Left renal cortex interstitium (tissue), 4 donors: ENCODE measurements at regions not wholly inside any gene's neighbourhood (a gene's known extent, or its start where the extent isn't known, plus 50 kb on each side); places are given as distances from the start of the nearest gene placed in this dataset.
"Not testable (repeated sequence)": the region's sequence is repeated elsewhere in the genome, so short reads cannot be mapped to it uniquely, and the experiment has no call there.

Experiments
- DNase-seq, 4 donors: peaks; one replicate each; pipeline ENCODE4 v3.0.0-alpha.2; 2013; ENCODE audit warnings: low read depth in 4 of 4, low spot score in 2 of 4, missing footprints in 1 of 4

GRCh38 chr16:85235991-85236817 lies 123.9 kb upstream of the CIBAR2 start:
- DNase-seq: no peak

- DNase-seq: no peak
These were observed 124.5 kb upstream of the CIBAR2 start for GRCh38 chr16:85236818-85237150.

GRCh38 chr16:85237817-85238216 lies 125.5 kb upstream of the CIBAR2 start:
- no peak for DNase-seq

DNA sequence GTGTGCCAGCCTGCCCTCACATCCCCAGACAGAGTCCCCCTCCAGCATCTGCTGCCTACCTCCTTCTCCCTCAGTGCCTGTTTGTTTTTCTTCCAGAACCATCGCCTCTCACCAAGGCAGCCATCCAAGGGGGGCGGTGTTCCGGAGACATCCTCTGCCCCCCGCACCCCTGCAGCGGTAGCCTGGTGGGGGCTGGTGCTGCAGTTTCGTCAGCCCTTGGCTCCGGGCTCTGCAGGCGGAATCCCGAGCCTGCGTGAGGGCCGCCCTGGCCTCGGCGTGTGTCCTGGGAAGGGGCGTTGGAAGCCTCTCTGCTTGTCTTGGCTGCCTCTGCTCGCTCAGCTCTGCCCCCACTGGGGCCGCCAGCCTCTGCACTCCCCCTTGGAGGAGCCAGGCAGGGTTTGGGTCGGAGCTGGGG lies 126.0 kb upstream of the CIBAR2 start:
- no peak for DNase-seq

GRCh38 chr16:85239239-85239638 lies 127.0 kb upstream of the CIBAR2 start:
- no peak for DNase-seq

- DNase-seq: no peak
These were observed 127.6 kb upstream of the CIBAR2 start for GRCh38 chr16:85239871-85240270.

- no peak for DNase-seq
These were observed 129.0 kb upstream of the CIBAR2 start for GRCh38 chr16:85240982-85241924.

DNA sequence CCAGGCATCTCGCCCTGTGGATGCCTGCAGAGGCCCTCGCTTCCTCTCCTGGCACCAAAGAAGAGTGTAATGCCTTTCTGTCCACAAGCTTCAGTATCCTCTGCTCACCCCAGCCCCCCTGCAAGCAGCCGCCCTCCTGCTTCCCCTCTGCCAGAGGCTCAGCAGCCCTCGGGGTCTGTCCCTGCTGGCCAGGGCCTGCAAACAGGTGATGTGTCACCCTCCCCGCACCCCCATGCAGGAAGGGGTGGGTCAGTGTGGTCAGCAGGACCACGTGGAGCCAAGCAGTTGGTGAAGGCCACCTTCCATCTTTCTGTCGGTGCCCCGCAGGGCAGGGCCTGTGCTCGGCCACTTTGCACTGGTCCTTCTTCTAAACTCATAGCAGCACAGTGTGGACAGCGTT lies 129.9 kb upstream of the CIBAR2 start:
- DNase-seq: no peak

DNA sequence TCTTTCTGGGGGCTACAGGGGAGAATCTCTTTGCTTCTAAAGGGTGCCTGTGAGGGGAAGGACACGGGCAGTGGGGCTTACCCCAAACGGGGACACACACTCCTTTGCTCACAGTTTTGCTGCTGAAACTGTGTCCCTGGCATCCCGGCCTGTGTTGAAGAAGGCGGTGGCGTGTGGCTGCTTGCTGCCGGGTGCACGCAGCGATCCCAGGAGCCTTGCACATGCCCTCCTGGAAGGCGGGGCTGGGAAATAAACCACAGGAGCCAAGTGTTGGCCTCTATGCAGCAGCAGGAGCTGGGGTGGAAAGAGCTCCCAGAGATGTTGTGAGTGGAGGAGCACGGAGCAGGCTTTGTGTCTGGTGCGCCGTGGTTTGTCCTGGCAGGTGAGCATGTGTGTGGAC lies 131.0 kb upstream of the CIBAR2 start:
- no peak for DNase-seq

GRCh38 chr16:85244452-85244851 lies 132.2 kb upstream of the CIBAR2 start:
- DNase-seq: not testable (repeated sequence)

DNA sequence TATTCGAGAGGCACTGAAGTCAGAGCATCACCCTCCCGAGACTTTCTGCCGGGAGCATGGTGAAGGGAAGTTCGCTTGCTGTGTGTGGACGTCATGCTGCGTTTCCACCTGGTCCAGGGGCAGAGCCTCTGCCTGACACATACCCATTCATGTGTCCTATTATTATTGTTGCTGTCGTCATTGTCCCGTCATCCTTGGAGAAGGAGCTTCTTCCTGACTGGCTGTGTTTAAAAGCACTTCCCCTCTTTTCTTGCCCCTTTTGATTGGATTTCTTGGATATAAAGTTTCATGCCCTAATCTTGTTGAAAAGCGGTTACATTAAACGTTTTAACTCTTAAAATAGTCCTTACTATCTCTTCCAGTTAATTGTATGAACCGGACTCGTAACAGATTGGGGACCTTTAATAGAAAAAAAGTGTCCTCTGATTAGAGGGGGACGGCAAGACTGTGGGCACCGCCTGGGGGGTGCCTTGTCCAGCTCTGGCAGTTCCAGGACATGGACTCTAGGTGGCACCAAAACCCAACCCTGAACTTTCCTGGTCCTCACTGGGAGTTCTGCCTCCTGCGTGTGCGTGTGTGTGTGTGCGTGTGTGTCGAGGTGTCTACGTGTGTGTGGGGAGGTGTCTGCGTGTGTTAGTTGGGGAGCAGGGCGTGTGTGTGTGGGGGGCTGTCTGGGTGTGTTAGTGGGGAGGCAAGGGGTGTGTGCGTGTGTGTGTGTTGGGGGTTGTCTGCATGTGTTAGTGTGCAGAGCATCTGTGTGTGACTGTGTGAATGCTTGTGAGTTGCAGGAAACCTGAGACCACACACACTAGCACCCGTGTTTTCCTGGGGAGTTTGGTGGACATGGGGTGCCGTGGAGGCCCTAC lies 133.3 kb upstream of the CIBAR2 start:
- DNase-seq: no peak

DNA sequence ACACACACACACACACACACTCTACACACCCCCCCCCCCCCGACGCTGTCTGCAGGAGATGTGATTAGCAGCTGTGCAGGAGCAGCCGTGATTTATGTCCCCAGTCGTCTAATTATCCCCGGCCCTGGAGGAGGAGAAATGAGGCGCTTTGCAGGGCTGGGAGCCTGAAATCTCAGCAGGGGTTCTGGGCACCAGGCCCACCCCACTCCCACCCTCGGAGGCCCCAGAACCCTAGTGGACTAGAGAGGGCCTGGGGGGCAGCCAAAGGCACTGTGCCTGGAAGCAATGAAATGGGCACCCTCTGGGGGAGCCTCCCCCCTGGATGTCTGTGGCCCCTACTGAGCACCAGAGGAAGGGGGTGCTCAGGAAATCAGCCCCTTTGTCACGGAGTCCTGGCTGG lies 134.2 kb upstream of the CIBAR2 start:
- DNase-seq: no peak

DNA sequence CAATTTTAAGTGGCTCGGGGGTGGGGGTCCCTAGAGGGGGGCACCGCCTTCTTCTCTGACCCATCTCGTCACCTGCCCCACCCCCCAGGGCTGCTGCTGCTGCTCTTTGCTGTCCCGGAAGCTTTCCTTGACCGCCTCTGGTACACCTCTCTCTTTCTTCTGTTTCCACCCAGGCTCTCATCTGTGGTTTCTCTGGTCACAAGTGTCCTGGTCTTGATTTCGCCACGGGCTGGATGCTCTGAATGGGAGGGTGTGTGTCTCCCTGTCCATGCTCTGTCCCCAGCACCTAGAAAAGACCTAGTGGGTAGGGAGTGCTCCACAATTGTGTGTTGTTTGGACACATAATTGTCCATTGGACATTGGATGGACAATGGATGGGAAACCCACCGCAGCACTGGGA lies 134.7 kb upstream of the CIBAR2 start:
- DNase-seq: no peak

DNA sequence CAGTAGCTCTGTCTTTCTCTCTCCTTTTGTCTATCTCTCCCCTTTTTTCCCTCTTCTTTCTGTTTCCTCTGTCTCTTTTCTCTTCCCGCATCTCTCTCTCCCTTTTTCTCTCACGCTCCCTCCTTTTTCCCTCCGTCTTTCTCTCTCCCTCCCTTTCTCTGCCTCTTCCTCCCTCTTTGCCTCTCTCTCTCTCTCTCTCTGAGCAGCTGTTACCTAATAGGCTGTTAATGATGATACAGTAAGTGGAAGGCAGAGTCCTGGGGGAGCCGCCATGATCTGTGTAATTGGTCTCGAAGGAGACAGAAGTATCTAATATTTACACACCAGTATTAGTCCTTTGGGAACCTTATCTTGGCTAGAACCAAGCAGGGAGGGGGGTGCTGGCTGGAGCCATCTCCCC lies 136.1 kb upstream of the CIBAR2 start:
- DNase-seq: no peak

DNA sequence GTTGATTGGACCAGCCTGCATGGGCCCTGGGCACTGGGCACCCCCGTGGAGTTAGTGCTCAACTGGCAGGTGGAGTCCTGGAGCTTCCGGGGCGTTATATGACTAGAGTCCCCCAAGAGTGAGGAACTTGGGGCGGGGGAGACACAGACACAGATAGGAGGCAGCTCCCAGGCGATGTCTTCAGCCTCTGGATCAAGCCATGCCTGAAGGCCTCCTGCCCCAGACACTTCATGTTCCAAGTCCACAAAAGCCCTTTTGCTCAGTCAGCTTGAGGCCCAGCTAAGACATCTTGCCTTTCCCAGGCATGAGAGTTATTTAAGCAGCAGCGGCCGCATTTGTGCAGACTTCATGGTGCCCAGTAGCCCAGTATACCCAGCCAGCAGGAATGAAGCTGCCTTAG lies 136.6 kb upstream of the CIBAR2 start:
- DNase-seq: no peak

DNA sequence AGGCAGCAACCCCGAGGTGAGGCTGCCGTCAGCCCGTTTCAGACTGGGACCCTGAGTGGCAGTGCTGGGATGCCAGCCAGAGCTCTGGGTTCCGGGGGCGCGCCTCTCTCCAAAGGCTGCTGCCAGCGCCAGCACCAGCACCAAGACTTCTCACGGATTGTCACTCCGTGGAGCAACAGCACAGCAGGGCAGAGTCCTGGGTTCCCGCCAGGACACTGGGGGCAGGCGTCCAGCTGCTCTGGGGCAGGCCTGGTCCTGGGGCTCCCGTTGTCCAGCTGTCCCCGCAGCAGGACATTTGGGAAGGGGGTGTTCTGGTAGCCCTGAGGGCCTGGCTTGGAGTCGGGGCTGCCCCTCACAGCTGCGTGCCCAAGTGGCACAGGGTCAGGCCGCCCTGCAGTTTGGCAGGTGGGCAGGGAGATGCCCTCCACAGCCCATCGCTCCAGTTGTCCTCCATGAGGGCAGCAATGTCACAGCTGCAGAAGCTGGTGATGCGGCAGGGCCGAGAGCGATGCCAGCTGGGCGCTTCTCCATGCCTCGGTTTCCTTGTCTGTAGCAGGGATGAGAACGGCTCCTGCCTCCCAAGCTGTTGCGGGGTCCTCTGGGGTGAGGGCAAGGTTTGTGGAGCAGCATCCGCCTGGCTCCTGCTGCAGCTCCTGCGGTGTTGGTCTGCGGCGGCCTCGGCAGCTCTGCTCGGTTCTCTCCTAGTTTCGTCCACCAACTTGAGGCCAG lies 137.3 kb upstream of the CIBAR2 start:
- DNase-seq: no peak

GRCh38 chr16:85250147-85250463 lies 137.8 kb upstream of the CIBAR2 start:
- no peak for DNase-seq

GRCh38 chr16:85250609-85251223 lies 138.4 kb upstream of the CIBAR2 start:
- DNase-seq: no peak

DNA sequence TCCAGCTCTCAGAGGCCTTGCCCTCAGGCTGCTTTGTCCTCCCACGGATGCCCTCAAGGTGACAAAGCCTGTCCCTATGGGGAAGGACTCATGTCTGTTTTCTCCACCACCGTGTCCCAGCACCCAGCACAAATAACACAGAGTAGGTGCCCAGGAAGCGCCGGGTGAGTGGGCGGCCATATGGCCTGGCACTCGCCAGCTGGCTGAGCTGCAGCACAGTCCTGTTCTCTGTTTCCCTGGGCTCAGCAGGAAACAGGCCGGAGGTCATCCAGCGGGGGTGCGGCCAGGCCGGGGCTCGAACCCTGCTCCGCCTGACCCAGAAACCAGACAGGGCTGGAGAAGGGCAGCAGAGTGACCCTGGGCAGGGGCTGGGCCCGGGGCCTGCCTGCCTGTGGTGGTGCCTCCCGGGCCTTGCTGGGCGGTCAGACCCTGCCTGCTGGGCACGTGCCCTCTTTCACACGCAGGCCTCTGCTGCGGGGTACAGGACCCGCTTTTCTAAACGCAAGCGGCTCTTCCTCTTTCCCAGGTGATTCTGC lies 139.0 kb upstream of the CIBAR2 start:
- DNase-seq: no peak

DNA sequence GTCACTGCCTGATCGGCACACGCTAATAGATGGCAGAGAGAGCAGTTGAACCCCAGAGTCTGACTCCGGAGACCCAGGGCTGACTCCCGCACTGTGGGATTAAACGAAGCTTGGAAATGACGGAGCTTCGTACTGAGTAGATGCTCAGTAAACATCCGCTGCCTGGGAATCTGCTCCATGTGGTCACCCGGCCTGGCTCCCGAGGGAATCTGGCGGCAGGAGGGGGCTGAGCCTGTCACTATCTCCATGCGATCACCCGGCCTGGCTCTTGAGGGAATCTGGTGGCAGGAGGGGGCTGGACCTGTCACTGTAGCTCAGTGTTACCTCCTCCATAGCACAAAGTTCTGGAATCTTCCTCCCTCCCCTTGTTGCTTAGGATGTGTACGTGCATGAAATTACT lies 139.7 kb upstream of the CIBAR2 start:
- no peak for DNase-seq
